Naive thymus-derived CD8-positive, alpha-beta T cell (primary cell): ENCODE measurements at regions not wholly inside any gene's neighbourhood (a gene's known extent, or its start where the extent isn't known, plus 50 kb on each side); places are given as distances from the start of the nearest gene placed in this dataset.

Experiments used
- ATAC-seq, 2 donors: fragments of 150-1000 bp; cut with Tn5 transposase in 1 of 2; sonication (Bioruptor Pico), chemical (Tn5 transposase) in 1 of 2; 1 replicate in 1 of 2; 2 replicates in 1 of 2; pipeline ENCODE4 v1.10.0; 2021; ENCODE audit warnings: mild to moderate bottlenecking in 2 of 2, moderate library complexity in 2 of 2
- POLR2A ChIA-PET: fragments of 350-600 bp; sonication (Branson Sonifier 250); formaldehyde crosslinking; loops from one replicate; lab custom pipeline; 2021; ENCODE audit warnings: antibody characterized with exemption; lab: Charles Lee
- DNase-seq, 10 donors: peaks; one replicate each; pipeline versions ENCODE4 v3.0.0 to v3.0.0-alpha.2; 2020 to 2022
- H3K27ac Mint-ChIP-seq, 10 donors: one replicate each; pipeline ENCODE4 v1.8.0; 2020 to 2022; ENCODE audit warnings: mild to moderate bottlenecking in 10 of 10, mixed read lengths in 10 of 10, moderate library complexity in 4 of 10, inconsistent platforms in 1 of 10
- H3K27me3 Mint-ChIP-seq, 5 donors: one replicate each; pipeline ENCODE4 v1.8.0; 2021 to 2022; ENCODE audit warnings: mixed read lengths in 5 of 5
- H3K36me3 Mint-ChIP-seq, 3 donors: one replicate each; pipeline ENCODE4 v1.8.0; 2020 to 2022; ENCODE audit warnings: mixed read lengths in 3 of 3, mild to moderate bottlenecking in 2 of 3, inconsistent platforms in 1 of 3
- H3K4me1 Mint-ChIP-seq, 4 donors: one replicate each; pipeline ENCODE4 v1.8.0; 2021 to 2022; ENCODE audit warnings: mixed read lengths in 4 of 4
- H3K4me3 Mint-ChIP-seq, 10 donors: one replicate each; pipeline ENCODE4 v1.8.0; 2020 to 2022; ENCODE audit warnings: mild to moderate bottlenecking in 10 of 10, mixed read lengths in 10 of 10, moderate library complexity in 6 of 10, inconsistent platforms in 1 of 10
- H3K9me3 Mint-ChIP-seq, 9 donors: one replicate each; pipeline ENCODE4 v1.8.0; 2020 to 2022; ENCODE audit warnings: mixed read lengths in 9 of 9, mild to moderate bottlenecking in 3 of 9, inconsistent platforms in 1 of 9, moderate library complexity in 1 of 9

DNA sequence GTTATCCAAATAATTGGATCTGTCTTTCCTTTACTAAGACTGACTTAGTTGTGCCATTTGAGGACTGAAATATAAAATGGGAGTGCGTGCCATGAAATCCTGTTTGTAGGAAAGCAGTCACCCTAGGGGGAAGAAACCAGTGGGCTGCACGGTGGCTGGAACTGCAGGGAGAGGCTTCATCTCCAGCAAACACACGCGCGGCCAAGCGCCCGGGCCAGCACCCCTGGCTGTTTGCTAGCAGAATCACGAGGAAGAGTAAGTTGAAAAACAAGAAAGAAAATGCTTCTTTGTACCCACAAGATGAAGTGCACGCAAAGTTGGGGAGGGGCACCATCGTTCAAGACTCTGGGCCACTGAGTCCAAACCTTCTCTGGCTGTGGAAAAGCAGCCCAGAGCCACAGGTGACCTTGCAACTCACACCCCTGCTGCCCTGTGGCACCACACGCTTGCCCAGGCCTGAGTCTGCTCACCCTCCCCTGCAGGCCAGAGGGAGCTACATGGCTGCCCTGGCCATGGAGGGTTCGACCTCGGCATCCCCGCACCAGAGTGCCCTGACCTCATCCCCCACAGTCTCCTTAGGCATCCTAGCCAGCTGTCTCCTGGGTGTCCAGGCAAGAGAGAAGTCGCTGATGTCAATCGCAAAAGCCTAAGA is 55.2 kb downstream of the IRX2 start:
- no peak for ATAC-seq

DNA sequence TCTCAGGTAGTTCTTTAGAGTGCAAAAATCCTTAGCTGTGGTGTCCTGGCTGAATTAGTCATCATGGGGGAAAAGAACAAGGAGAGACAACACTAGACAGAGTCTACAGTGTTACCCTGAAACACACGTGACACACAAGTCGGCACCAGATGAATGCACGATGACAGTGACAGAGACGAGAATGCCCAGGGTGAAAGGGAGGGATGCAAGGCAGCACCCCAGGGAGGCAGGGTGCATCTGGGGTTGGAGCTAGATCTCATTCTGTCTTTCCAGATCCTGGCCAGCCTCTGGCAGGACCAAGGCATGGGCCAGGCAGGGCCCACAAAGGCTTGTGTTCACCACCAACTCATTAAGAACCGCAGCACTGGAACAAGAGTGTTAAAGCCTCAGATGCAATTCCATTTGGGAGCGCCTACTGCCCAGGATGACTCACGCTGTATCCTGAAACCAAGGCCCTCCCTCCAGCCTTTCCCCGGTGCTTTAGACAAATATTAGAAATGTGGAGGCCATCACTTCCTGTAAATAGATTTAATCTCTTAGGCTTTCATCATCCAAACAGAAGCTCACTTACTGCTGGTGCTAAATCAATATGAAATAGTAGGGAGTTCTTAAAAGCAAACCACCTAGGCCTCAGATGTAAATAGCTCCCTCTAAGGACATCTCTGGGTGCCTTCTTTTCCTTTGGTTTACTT is 56.1 kb downstream of the IRX2 start:
- peaks cover 0 to 21% (median 2%) of the 10 kb centered on the region in 5 donors for H3K27me3 Mint-ChIP-seq
- H3K4me1 Mint-ChIP-seq, result peaks cover 0 to 2% (median 0%) of the 10 kb centered on the region in 4 donors
- H3K27ac Mint-ChIP-seq, result no peak overlapping the region
- H3K9me3 Mint-ChIP-seq, result peaks cover 0 to 25% (median 3%) of the 10 kb centered on the region in 9 donors
- no peak for ATAC-seq
- no peaks in the 10 kb centered on the region for H3K36me3 Mint-ChIP-seq
- H3K4me3 Mint-ChIP-seq, result no peak overlapping the region
- no peak for DNase-seq
- POLR2A ChIA-PET, result no interaction called here

More for the DNA sequence above, 55.2 kb downstream of the IRX2 start:
- POLR2A ChIA-PET, result no interaction called here
- DNase-seq, result no peak
- H3K27ac Mint-ChIP-seq, result no peak overlapping the region
- peaks cover 0 to 16% (median under 1%) of the 10 kb centered on the region in 9 donors for H3K9me3 Mint-ChIP-seq
- H3K4me1 Mint-ChIP-seq, result peaks cover 0 to 2% (median 0%) of the 10 kb centered on the region in 4 donors
- H3K27me3 Mint-ChIP-seq, result peaks cover 0 to 22% (median 2%) of the 10 kb centered on the region in 5 donors
- H3K4me3 Mint-ChIP-seq, result no peak overlapping the region
- no peaks in the 10 kb centered on the region for H3K36me3 Mint-ChIP-seq

- H3K4me3 Mint-ChIP-seq, result no peak overlapping the region
- DNase-seq, result no peak
- peaks cover 0 to 20% (median 3%) of the 10 kb centered on the region in 9 donors for H3K9me3 Mint-ChIP-seq
- H3K36me3 Mint-ChIP-seq, result no peaks in the 10 kb centered on the region
- no peaks in the 10 kb centered on the region for H3K4me1 Mint-ChIP-seq
- H3K27ac Mint-ChIP-seq, result no peak overlapping the region
- no peak for ATAC-seq
- peaks cover 0 to 20% (median 2%) of the 10 kb centered on the region in 5 donors for H3K27me3 Mint-ChIP-seq
- POLR2A ChIA-PET, result no interaction called here
Measured at GRCh38 chr5:2691530-2691929, 59.9 kb downstream of the IRX2 start.

DNA sequence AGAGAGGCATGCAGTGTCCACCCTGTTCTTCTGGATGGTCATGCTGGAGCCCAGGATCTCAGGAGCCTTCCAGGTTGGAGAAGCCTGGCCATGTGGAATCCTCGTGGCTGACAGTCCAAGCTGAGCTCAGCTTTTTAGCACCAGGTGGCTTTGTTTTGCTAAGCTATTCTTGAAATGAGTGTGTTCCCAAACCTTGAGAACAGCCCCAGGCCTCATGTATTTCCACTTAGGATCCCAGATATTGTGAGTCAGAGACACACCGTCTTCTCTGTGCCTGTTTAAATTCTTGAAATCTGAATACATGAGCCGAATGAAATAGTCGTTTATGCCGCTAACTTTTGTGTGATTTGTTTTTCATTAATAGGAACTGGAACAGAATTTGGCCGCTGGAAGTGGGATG is 61.2 kb downstream of the IRX2 start:
- no peak for ATAC-seq

GRCh38 chr5:2688586-2688985 is 62.9 kb downstream of the IRX2 start:
- peak overlapping the region in 1 of 10 donors; percentile 65 for H3K27ac Mint-ChIP-seq
- ATAC-seq (no peak), DNase-seq (no peak)
- POLR2A ChIA-PET, result no interaction called here
- peaks cover 0 to 16% (median 3%) of the 10 kb centered on the region in 5 donors for H3K27me3 Mint-ChIP-seq
- no peaks in the 10 kb centered on the region for H3K36me3 Mint-ChIP-seq
- no peak overlapping the region for H3K4me3 Mint-ChIP-seq
- peaks cover 0 to 17% (median 2%) of the 10 kb centered on the region in 9 donors for H3K9me3 Mint-ChIP-seq
- no peaks in the 10 kb centered on the region for H3K4me1 Mint-ChIP-seq

More for the DNA sequence above, 61.2 kb downstream of the IRX2 start:
- Mint-ChIP-seq H3K4me1 (no peaks in the 10 kb centered on the region), H3K27ac (no peak overlapping the region), H3K4me3 (no peak overlapping the region), H3K27me3 (peaks cover 0 to 16% (median 2%) of the 10 kb centered on the region in 5 donors), H3K9me3 (peaks cover 0 to 18% (median 3%) of the 10 kb centered on the region in 9 donors), H3K36me3 (no peaks in the 10 kb centered on the region)
- DNase-seq, result no peak
- POLR2A ChIA-PET, result no interaction called here

DNA sequence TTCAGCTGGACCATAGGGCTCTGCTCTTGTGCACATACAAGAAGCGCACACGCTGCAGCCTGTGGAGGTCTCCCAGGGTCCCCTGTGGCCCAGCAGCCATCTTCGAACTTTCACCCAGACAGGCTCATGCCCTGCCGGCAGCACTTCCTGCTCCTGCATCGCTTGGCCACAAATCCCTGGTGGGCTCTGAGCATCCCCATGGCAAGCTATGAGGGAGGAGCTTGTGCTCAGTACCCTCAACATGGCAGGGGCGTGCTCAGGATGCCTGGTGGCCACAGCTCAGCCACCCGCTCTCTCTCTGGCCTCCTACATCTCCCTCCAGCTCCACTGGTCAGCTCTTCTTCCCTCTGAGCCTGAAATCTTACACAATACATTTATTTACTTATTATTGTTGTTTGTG is 63.7 kb downstream of the IRX2 start:
- Mint-ChIP-seq H3K9me3 (peaks cover 0 to 17% (median 3%) of the 10 kb centered on the region in 9 donors), H3K27me3 (peaks cover 0 to 16% (median 3%) of the 10 kb centered on the region in 5 donors), H3K36me3 (no peaks in the 10 kb centered on the region), H3K27ac (no peak overlapping the region), H3K4me3 (no peak overlapping the region), H3K4me1 (no peaks in the 10 kb centered on the region)
- POLR2A ChIA-PET, result no interaction called here
- DNase-seq (no peak), ATAC-seq (no peak)

GRCh38 chr5:2686321-2687124 is 65.0 kb downstream of the IRX2 start:
- H3K36me3 Mint-ChIP-seq, result no peaks in the 10 kb centered on the region
- no peak overlapping the region for H3K4me3 Mint-ChIP-seq
- no peak for DNase-seq
- peaks cover 0 to 17% (median 3%) of the 10 kb centered on the region in 9 donors for H3K9me3 Mint-ChIP-seq
- POLR2A ChIA-PET, result no interaction called here
- no peak overlapping the region for H3K27ac Mint-ChIP-seq
- no peak for ATAC-seq
- H3K27me3 Mint-ChIP-seq, result peaks cover 0 to 17% (median 3%) of the 10 kb centered on the region in 5 donors
- H3K4me1 Mint-ChIP-seq, result no peaks in the 10 kb centered on the region

DNA sequence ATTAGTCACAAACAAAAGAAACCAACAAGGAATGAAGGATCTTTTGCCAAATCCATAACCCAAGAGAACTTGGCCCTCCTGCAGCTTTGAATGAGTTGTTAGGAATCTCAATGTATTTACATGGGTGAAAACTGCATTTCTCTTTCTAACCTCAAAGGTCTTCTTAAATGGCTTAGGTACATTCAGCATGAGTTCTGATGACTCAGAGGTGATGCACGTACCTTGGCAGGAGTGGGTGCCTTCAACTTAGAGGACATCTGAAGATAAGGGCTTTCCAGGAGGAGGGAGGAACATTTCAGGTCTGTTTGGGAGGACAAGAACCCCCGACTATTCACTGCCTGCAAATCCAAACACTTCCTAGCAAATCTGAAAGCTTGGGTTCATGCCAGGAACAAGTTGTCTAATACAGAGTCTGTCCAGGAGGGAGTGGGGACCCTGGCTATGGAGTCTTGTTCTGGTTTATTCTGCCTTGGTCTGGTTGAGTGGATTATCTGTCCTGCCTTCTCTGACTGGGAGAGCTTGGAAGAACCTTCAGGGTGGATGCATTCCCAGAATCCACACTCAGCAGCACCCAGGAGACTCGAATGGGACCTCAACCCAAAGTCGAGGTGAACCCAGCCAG is 65.7 kb downstream of the IRX2 start:
- POLR2A ChIA-PET, result no interaction called here
- Mint-ChIP-seq H3K27me3 (peaks cover 0 to 20% (median 2%) of the 10 kb centered on the region in 5 donors), H3K27ac (no peak overlapping the region), H3K4me3 (no peak overlapping the region), H3K9me3 (peaks cover 0 to 15% (median 2%) of the 10 kb centered on the region in 9 donors), H3K36me3 (no peaks in the 10 kb centered on the region), H3K4me1 (no peaks in the 10 kb centered on the region)
- DNase-seq (no peak), ATAC-seq (no peak)

- DNase-seq (no peak), ATAC-seq (no peak)
- H3K4me3 Mint-ChIP-seq, result no peak overlapping the region
- peaks cover 0 to 16% (median 2%) of the 10 kb centered on the region in 5 donors for H3K27me3 Mint-ChIP-seq
- POLR2A ChIA-PET, result no interaction called here
- peaks cover 0 to 9% (median 0%) of the 10 kb centered on the region in 9 donors for H3K9me3 Mint-ChIP-seq
- H3K36me3 Mint-ChIP-seq, result no peaks in the 10 kb centered on the region
- no peak overlapping the region for H3K27ac Mint-ChIP-seq
- H3K4me1 Mint-ChIP-seq, result no peaks in the 10 kb centered on the region
Measured at GRCh38 chr5:2684606-2685005, 66.9 kb downstream of the IRX2 start.

- H3K9me3 Mint-ChIP-seq, result peaks cover 0 to 8% (median 0%) of the 10 kb centered on the region in 9 donors
- DNase-seq (no peak), ATAC-seq (no peak)
- POLR2A ChIA-PET, result no interaction called here
- H3K4me1 Mint-ChIP-seq, result no peaks in the 10 kb centered on the region
- H3K27ac Mint-ChIP-seq, result no peak overlapping the region
- H3K27me3 Mint-ChIP-seq, result peaks cover 0 to 13% (median 2%) of the 10 kb centered on the region in 5 donors
- H3K36me3 Mint-ChIP-seq, result no peaks in the 10 kb centered on the region
- H3K4me3 Mint-ChIP-seq, result no peak overlapping the region
Measured at GRCh38 chr5:2683720-2684119, 67.8 kb downstream of the IRX2 start.

- no peak overlapping the region for H3K27ac Mint-ChIP-seq
- H3K36me3 Mint-ChIP-seq, result no peaks in the 10 kb centered on the region
- H3K4me3 Mint-ChIP-seq, result no peak overlapping the region
- ATAC-seq (no peak), DNase-seq (no peak)
- H3K4me1 Mint-ChIP-seq, result no peaks in the 10 kb centered on the region
- POLR2A ChIA-PET, result no interaction called here
- peaks cover 0 to 8% (median 1%) of the 10 kb centered on the region in 9 donors for H3K9me3 Mint-ChIP-seq
- peaks cover 0 to 4% (median 2%) of the 10 kb centered on the region in 5 donors for H3K27me3 Mint-ChIP-seq
Measured at GRCh38 chr5:2681476-2681875, 70.0 kb downstream of the IRX2 start.

DNA sequence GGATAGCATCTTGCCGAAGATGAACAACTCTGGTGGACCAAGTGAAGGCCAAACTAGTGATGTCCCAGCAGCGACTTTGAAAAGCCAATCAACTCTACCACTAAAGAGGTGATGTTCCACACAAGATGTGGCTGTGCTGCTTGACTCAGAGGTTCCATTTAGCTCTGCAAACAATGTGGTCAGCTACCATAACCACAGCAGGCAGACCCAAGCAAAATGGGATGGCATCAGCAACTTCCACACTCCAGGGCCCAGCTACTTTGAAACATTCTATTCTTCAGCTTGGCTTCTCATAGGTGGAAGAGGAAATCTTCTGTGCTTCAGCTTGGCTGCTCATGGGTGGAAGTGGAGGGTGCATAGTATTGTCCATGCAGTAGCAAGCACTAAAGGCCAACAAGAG is 70.5 kb downstream of the IRX2 start:
- Mint-ChIP-seq H3K27ac (no peak overlapping the region), H3K9me3 (peaks cover 0 to 10% (median 3%) of the 10 kb centered on the region in 9 donors), H3K4me3 (no peak overlapping the region), H3K36me3 (no peaks in the 10 kb centered on the region), H3K27me3 (peaks cover 0 to 4% (median 0%) of the 10 kb centered on the region in 5 donors), H3K4me1 (no peaks in the 10 kb centered on the region)
- ATAC-seq (no peak), DNase-seq (no peak)
- POLR2A ChIA-PET, result no interaction called here
